Sigmoid colon (tissue), 6 donors: ENCODE measurements at regions not wholly inside any gene's neighbourhood (a gene's known extent, or its start where the extent isn't known, plus 50 kb on each side); places are given as distances from the start of the nearest gene placed in this dataset.

Experiments used
- DNase-seq: peaks from one replicate; pipeline ENCODE4 v3.0.0-alpha.2; 2019
- H3K27ac ChIP-seq, 4 donors: fragments of 200-600 bp; sonication (generic); one replicate each; pipeline ENCODE4 v1.5.1; 2016 to 2019; ENCODE audit warnings: mild to moderate bottlenecking in 1 of 4
- H3K27me3 ChIP-seq, 3 donors: fragments of 200-600 bp; sonication (generic); one replicate each; pipeline ENCODE4 v1.5.1; 2019; ENCODE audit warnings: mild to moderate bottlenecking in 1 of 3
- H3K36me3 ChIP-seq, 4 donors: fragments of 200-600 bp; sonication (generic); one replicate each; pipeline ENCODE4 v1.5.1; 2016 to 2019
- H3K4me1 ChIP-seq, 4 donors: fragments of 200-600 bp; sonication (generic); one replicate each; pipeline ENCODE4 v1.5.1; 2017 to 2019
- H3K4me3 ChIP-seq, 4 donors: fragments of 200-600 bp; sonication (generic); one replicate each; pipeline ENCODE4 v1.5.1; 2017 to 2019; ENCODE audit warnings: mild to moderate bottlenecking in 2 of 4, moderate library complexity in 1 of 4
- H3K9me3 ChIP-seq, 4 donors: fragments of 200-600 bp in 3 of 4; sonication (generic) in 3 of 4; one replicate each; pipeline versions ENCODE4 v1.5.1 to v1.6.1; 2013 to 2019
- EP300 ChIP-seq, 4 donors: sonication (generic); formaldehyde crosslinking; IDR thresholded peaks; one replicate each; pipeline ENCODE4 v1.6.1; 2017; ENCODE audit warnings: antibody characterized with exemption in 4 of 4
- POLR2A ChIP-seq, 2 donors: fragments of 450-650 bp; IDR thresholded peaks; one replicate each; pipeline ENCODE4 v1.6.1; 2016; ENCODE audit warnings: antibody characterized with exemption in 2 of 2, mild to moderate bottlenecking in 2 of 2, moderate library complexity in 2 of 2
- POLR2AphosphoS5 ChIP-seq, 4 donors: sonication (generic); formaldehyde crosslinking; IDR thresholded peaks; one replicate each; pipeline ENCODE4 v1.6.1; 2017; ENCODE audit warnings: antibody characterized with exemption in 4 of 4
- WGBS, 2 donors: extraction: QIAGEN DNeasy Blood & Tissue Kit; methylation state at CpG; one replicate each; pipeline ENCODE4 v1.1.7; 2013; 5-methylcytosine and 5-hydroxymethylcytosine counted together
- intact Hi-C: fragments of 100-400 bp; cut with DNase I; formaldehyde crosslinking; loops from one replicate; pipeline ENCODE4 v1.15.1; 2023
- TF ChIP-seq, protein P1 (sequence below), 4 experiments: fragments of 450-650 bp in 3 of 4; fragments of 200-600 bp in 1 of 4; IDR thresholded peaks; one replicate each; pipeline ENCODE4 v1.5.1; 2016 to 2019; ENCODE audit warnings: antibody characterized with exemption in 4 of 4, mild to moderate bottlenecking in 3 of 4, moderate library complexity in 2 of 4
- donor health status: healthy with polysubstance abuse.
- donor health status: healthy.

DNA sequence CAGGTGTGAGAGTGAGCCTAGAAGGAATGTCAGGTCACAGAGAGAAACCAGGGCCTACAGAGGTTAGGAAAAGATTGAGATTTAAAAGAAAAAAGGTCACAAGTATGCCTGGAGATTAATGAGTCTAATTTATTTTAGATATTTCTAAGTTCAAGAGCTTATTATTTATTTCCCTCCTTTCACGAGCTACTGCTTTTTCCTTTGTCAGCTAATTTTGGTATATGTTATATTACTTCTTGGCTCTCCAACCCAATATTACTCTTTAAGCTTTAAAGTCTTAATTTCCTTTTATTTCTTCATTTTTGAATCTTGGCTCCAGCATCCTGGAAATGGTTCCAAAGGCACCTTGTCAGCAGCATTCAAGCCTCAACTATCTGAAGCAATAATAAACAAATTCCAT, 109.5 kb upstream of the MIS18BP1 start:
- intact Hi-C loops: no loop called here
- no peaks in the 10 kb centered on the region for H3K4me1 ChIP-seq
- H3K36me3 ChIP-seq: no peaks in the 10 kb centered on the region
- 65 to 68% methylated on average over 1 of the region's 1 CpG for WGBS, 2 donors
- no peak overlapping the region for H3K4me3 ChIP-seq
- no peak for DNase-seq
- H3K27ac ChIP-seq: no peak overlapping the region
- H3K9me3 ChIP-seq: no peaks in the 10 kb centered on the region
- no peaks in the 10 kb centered on the region for H3K27me3 ChIP-seq
- no peak for TF ChIP-seq POLR2A (IDR thresholded peaks at IDR 0.05)
- TF ChIP-seq, protein P1, sequence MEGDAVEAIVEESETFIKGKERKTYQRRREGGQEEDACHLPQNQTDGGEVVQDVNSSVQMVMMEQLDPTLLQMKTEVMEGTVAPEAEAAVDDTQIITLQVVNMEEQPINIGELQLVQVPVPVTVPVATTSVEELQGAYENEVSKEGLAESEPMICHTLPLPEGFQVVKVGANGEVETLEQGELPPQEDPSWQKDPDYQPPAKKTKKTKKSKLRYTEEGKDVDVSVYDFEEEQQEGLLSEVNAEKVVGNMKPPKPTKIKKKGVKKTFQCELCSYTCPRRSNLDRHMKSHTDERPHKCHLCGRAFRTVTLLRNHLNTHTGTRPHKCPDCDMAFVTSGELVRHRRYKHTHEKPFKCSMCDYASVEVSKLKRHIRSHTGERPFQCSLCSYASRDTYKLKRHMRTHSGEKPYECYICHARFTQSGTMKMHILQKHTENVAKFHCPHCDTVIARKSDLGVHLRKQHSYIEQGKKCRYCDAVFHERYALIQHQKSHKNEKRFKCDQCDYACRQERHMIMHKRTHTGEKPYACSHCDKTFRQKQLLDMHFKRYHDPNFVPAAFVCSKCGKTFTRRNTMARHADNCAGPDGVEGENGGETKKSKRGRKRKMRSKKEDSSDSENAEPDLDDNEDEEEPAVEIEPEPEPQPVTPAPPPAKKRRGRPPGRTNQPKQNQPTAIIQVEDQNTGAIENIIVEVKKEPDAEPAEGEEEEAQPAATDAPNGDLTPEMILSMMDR (IDR thresholded peaks at IDR 0.05): no peak

DNA sequence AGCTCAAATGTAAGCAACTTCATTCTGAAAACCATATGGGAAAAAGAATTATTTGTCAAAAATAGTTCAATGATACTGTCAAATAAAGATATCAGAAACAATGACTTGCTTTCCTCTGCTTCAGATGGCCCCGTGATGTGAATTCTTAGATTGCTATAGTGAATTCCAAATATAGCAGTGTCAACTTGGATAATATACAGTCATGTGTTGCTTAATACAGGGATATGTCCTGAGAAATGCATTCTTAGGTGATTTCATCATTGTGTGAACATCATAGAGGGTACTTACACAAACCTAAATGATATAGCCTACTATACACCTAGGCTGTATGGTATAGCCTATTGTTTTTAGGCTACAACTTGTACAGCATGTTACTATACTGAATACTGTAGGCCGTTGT, 108.7 kb upstream of the MIS18BP1 start:
- 86 to 93% methylated on average over 2 of the region's 2 CpGs for WGBS, 2 donors
- Histone ChIP-seq H3K4me1 (no peaks in the 10 kb centered on the region), H3K4me3 (no peak overlapping the region), H3K36me3 (no peaks in the 10 kb centered on the region), H3K27me3 (no peaks in the 10 kb centered on the region), H3K27ac (no peak overlapping the region), H3K9me3 (no peaks in the 10 kb centered on the region)
- DNase-seq: no peak
- intact Hi-C loops: no loop called here
- no peak for TF ChIP-seq POLR2AphosphoS5 (IDR thresholded peaks at IDR 0.05)
- no peak for TF ChIP-seq POLR2A (IDR thresholded peaks at IDR 0.05)
- TF ChIP-seq, protein P1 (IDR thresholded peaks at IDR 0.05): no peak
- no peak for TF ChIP-seq EP300 (IDR thresholded peaks at IDR 0.05)

DNA sequence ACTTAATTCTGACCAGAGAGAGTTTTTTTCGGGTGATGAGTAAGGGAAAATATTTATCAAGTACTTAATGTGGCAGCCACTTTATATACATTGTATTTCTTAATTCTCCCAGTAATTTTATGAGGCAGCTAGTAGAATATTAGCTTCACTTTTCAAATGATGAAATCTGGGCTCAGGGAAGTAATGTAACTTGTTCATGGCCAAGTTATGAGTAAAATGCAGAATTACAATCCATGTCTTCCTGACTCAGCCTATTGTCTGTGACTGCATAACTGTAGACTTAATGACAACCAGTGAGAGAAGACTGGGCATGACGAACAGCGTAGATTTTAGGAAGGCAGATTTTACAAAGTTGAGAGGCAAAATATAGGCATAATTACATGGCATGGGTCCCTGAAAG, 106.7 kb upstream of the MIS18BP1 start:
- intact Hi-C loops: no loop called here
- DNase-seq: no peak
- 85 to 90% methylated on average over 3 of the region's 3 CpGs for WGBS, 2 donors
- H3K36me3 ChIP-seq: no peaks in the 10 kb centered on the region
- H3K27me3 ChIP-seq: no peaks in the 10 kb centered on the region
- no peak overlapping the region for H3K4me3 ChIP-seq
- TF ChIP-seq, protein P1 (IDR thresholded peaks at IDR 0.05): no peak
- no peak for TF ChIP-seq POLR2A (IDR thresholded peaks at IDR 0.05)
- TF ChIP-seq POLR2AphosphoS5 (IDR thresholded peaks at IDR 0.05): no peak
- TF ChIP-seq EP300 (IDR thresholded peaks at IDR 0.05): no peak
- H3K4me1 ChIP-seq: no peaks in the 10 kb centered on the region
- H3K27ac ChIP-seq: no peak overlapping the region
- H3K9me3 ChIP-seq: no peaks in the 10 kb centered on the region

GRCh38 chr14:45332360-45332988, 79.5 kb upstream of the MIS18BP1 start:
- no peaks in the 10 kb centered on the region for H3K27me3 ChIP-seq
- peaks cover 0 to 11% (median 10%) of the 10 kb centered on the region in 4 donors for H3K4me1 ChIP-seq
- 76 to 85% methylated on average over 4 of the region's 4 CpGs for WGBS, 2 donors
- H3K36me3 ChIP-seq: no peaks in the 10 kb centered on the region
- intact Hi-C loops: no loop called here
- TF ChIP-seq, protein P1 (IDR thresholded peaks at IDR 0.05): no peak
- TF ChIP-seq EP300 (IDR thresholded peaks at IDR 0.05): no peak
- TF ChIP-seq POLR2AphosphoS5 (IDR thresholded peaks at IDR 0.05): no peak
- no peak for TF ChIP-seq POLR2A (IDR thresholded peaks at IDR 0.05)
- H3K9me3 ChIP-seq: no peaks in the 10 kb centered on the region
- no peak for DNase-seq
- H3K27ac ChIP-seq: no peak overlapping the region
- H3K4me3 ChIP-seq: no peak overlapping the region
